ENCODE measurements at regions not wholly inside any gene's neighbourhood (a gene's known extent, or its start where the extent isn't known, plus 50 kb on each side); places are given as distances from the start of the nearest gene placed in this dataset.

DNA sequence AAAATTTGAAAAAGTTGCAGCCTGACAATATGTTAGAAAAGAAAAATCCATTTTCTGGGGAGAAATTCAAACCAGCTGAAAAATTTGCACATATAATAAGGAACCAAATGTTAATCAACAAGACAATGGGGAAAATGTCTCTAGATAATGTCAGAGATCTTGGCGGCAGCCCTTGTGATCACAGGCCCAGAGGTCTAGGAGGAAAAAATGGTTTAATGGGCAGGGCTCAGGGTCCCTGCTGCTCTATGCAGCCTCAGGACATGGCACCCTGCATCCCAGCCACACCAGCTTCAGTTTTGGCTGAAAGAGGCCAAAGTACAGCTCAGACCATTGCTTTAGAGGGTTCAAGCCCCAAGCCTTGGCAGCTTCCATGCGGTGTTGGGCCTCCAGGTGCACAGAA is 701.9 kb downstream of the IGSF11 start:
- H3K79me2 ChIP-seq (ENCODE audit: control insufficient read depth in 1 of 2, insufficient read depth in 2 of 2, low read length in 2 of 2) = no peaks in the 10 kb centered on the region
- H2BK120ac ChIP-seq (replicated peaks; ENCODE audit: low read depth, low read length) = no peak overlapping the region
- no peaks in the 10 kb centered on the region for H4K20me1 ChIP-seq (replicated peaks in 1 of 2; ENCODE audit: control insufficient read depth in 1 of 2, insufficient read depth in 2 of 2, low read length in 2 of 2)
- no peaks in the 10 kb centered on the region for H3K4me1 ChIP-seq (replicated peaks in 1 of 4; ENCODE audit: control insufficient read depth in 3 of 4, insufficient read depth in 4 of 4, low read length in 3 of 4)
- no peaks in the 10 kb centered on the region for H3K79me1 ChIP-seq (ENCODE audit: low read depth, low read length)
- H3K9ac ChIP-seq (replicated peaks in 1 of 4; ENCODE audit: extremely low read depth in 1 of 4, low read depth in 3 of 4, low read length in 3 of 4) = no peak overlapping the region
- DNase-seq (ENCODE audit: low read depth in 1 of 2, low spot score in 2 of 2) (no peak), FAIRE-seq (no peak)
- H3K9me3 ChIP-seq (ENCODE audit: insufficient read depth in 2 of 2, low read depth in 1 of 2, low read length in 1 of 2) = peaks cover 26 to 28% of the 10 kb centered on the region in 2 experiments
- H2BK20ac ChIP-seq (ENCODE audit: low read length) = no peak overlapping the region
- no peak overlapping the region for H3K4me3 ChIP-seq (ENCODE audit: extremely low read depth in 1 of 4, insufficient read depth in 2 of 4, low read depth in 3 of 4, low read length in 4 of 4)
- H3K18ac ChIP-seq (ENCODE audit: extremely low read depth, low read length) = no peak overlapping the region
- no peaks in the 10 kb centered on the region; a peak in 1 of 7 replicates for H3K27me3 ChIP-seq (replicated peaks in 1 of 4; ENCODE audit: control insufficient read depth in 3 of 4, extremely low read depth in 1 of 4, insufficient read depth in 3 of 4, low read length in 3 of 4)
- no peak overlapping the region for H2AK5ac ChIP-seq (ENCODE audit: low read depth, low read length)
- no peak overlapping the region for H3K14ac ChIP-seq (ENCODE audit: insufficient read length)
- 97% methylated on average over 2 of the region's 2 CpGs; no CpG with 5 or more reads in 1 of the 2 experiments for WGBS, 2 experiments (ENCODE audit: extremely low coverage in 1 of 2, insufficient coverage in 1 of 2, insufficient read length in 1 of 2, insufficient replicate concordance in 2 of 2, low coverage in 1 of 2, low lambda C conversion rate in 2 of 2, missing lambda C conversion rate in 1 of 2)
- H4K5ac ChIP-seq (ENCODE audit: insufficient read length, low read depth, low read length) = no peak overlapping the region
- no peak overlapping the region for H3K27ac ChIP-seq (ENCODE audit: low read depth, low read length)
- no peak overlapping the region for H2BK5ac ChIP-seq (ENCODE audit: low read depth, low read length)
- no peaks in the 10 kb centered on the region for H3K23me2 ChIP-seq (ENCODE audit: low read depth, low read length)
- H3K23ac ChIP-seq (ENCODE audit: insufficient read length) = no peak overlapping the region
- no peak overlapping the region for H3K4me2 ChIP-seq (ENCODE audit: insufficient read depth in 1 of 2, low read depth in 2 of 2, low read length in 2 of 2)
- H2BK12ac ChIP-seq (ENCODE audit: low read depth, low read length) = no peak overlapping the region
- no peak for TF ChIP-seq RAD21 (IDR thresholded peaks at IDR 0.05 in 1 of 2, conservative IDR thresholded peaks at IDR 0.05 in 1 of 2; ENCODE audit: low read depth in 2 of 2, low read length in 2 of 2)
- TF ChIP-seq TAF1 (IDR thresholded peaks at IDR 0.05; ENCODE audit: low read depth, low read length) = no peak
- TF ChIP-seq EP300 (IDR thresholded peaks at IDR 0.05; ENCODE audit: borderline replicate concordance in 1 of 2, low read depth in 2 of 2, low read length in 2 of 2) = no peak
- no peak for TF ChIP-seq CHD2 (IDR thresholded peaks at IDR 0.05; ENCODE audit: low read length)
- peaks cover 0 to 4% (median 1%) of the 10 kb centered on the region in 4 experiments; a peak in 3 of 8 replicates for H3K36me3 ChIP-seq (ENCODE audit: control insufficient read depth in 2 of 4, insufficient read depth in 4 of 4, low read length in 3 of 4)
- POLR2A ChIA-PET (ENCODE audit: partially characterized antibody) = no interaction called here
- H2BK15ac ChIP-seq (ENCODE audit: low read length) = no peak overlapping the region
- CTCF ChIA-PET (ENCODE audit: partially characterized antibody) = interaction anchor here (0.9 to 1.1 kb wide), 2 partner anchors 21 to 23 kb away, joined by 3 read pairs; no protein-coding TSS in a partner anchor
- H2AFZ ChIP-seq (ENCODE audit: low read length) = no peak overlapping the region
- H3K4ac ChIP-seq (replicated peaks; ENCODE audit: insufficient read length, low read depth, low read length) = no peak overlapping the region
- no peak overlapping the region for H3K56ac ChIP-seq (replicated peaks; ENCODE audit: insufficient read length, low read depth, low read length)
- no peak overlapping the region for H4K91ac ChIP-seq (replicated peaks; ENCODE audit: insufficient read length, low read length)
- no peak overlapping the region for H4K8ac ChIP-seq (ENCODE audit: extremely low read depth, insufficient read depth, low read length)
